SK-N-SH treated with all-trans-retinoic acid at 6 μM for 48 hours (cell line): ENCODE measurements at regions not wholly inside any gene's neighbourhood (a gene's known extent, or its start where the extent isn't known, plus 50 kb on each side); places are given as distances from the start of the nearest gene placed in this dataset.

Source experiments
- CSRNP3 ChIP-seq: fragments of 250-450 bp; sonication (Bioruptor Pico); IDR thresholded peaks from 2 replicates; pipeline ENCODE4 v1.5.1; 2021; ENCODE audit warnings: mild to moderate bottlenecking, moderate library complexity
- PATZ1 ChIP-seq: fragments of 250-450 bp; sonication (Bioruptor Pico); IDR thresholded peaks from 2 replicates; pipeline ENCODE4 v1.8.0; 2020; ENCODE audit warnings: mild to moderate bottlenecking, moderate library complexity, borderline replicate concordance
- TCF4 ChIP-seq: fragments of 250-450 bp; sonication (Bioruptor Pico); IDR thresholded peaks from 2 replicates; pipeline ENCODE4 v1.8.0; 2021; ENCODE audit warnings: mild to moderate bottlenecking, moderate library complexity, borderline replicate concordance
- ZFP3 ChIP-seq: fragments of 250-450 bp; sonication (Bioruptor Pico); IDR thresholded peaks from 2 replicates; pipeline ENCODE4 v1.5.0; 2020; ENCODE audit warnings: mild to moderate bottlenecking, moderate library complexity
- ZNF8 ChIP-seq: fragments of 450-650 bp; formaldehyde crosslinking; IDR thresholded peaks from 2 replicates; pipeline ENCODE4 v1.5.0; 2020; ENCODE audit warnings: mild to moderate bottlenecking, moderate library complexity

- TF ChIP-seq TCF4 (CRISPR knock-in tag) (no peak), CSRNP3 (CRISPR knock-in tag) (no peak), ZNF8 (no peak), PATZ1 (CRISPR knock-in tag) (no peak), ZFP3 (CRISPR knock-in tag) (no peak)
Observed at GRCh38 chr3:80767604-80768003, 993.8 kb downstream of the GBE1 start.
